HG03103 (cell line): ENCODE measurements at regions not wholly inside any gene's neighbourhood (a gene's known extent, or its start where the extent isn't known, plus 50 kb on each side); places are given as distances from the start of the nearest gene placed in this dataset.

Source experiments
- ATAC-seq: cut with Tn5 transposase; IDR thresholded peaks from one replicate; pipeline ENCODE4 v1.9.1; 2021; ENCODE audit warnings: low read depth; ENCODE audit not compliant: unreplicated experiment

DNA sequence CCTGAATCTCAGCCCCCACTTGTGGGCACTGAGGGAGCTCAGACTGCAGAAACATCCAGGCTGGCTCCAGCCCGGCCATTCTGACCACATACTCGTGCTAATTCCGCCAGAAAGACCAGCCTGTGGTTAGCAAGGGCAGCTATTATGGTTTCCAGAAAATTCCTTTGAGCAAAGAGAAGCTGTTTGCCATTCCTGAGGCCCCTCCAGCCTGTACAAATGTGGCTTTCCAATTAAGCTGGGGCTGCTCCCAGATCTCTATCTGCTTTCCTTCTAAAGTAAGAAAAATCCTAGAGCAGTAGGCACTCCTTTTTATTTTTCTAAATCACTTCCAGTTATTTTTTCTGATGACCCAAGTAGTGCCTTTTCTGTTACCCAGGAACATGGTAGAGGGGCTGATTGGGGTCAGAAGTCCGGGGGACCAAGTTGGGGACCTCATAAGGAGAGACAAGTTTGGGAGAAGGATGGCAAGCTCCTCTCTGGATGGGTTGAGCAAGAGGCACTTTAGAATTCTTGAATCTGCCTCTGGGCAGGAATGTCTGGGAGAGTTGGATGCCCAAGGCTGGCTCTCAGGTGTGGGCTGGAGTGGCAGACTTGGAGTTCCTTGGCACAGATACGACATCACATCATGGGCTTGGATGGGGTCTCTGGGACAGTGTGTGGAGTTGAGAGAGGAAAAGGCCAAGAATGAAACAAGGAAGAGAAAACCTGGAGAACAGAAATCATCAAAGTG lies 83.3 kb upstream of the TNRC6C start:
- no peak for ATAC-seq

- ATAC-seq: no peak
Measured at GRCh38 chr17:77875881-77876509, 82.5 kb upstream of the TNRC6C start.

GRCh38 chr17:77877036-77877435 lies 81.5 kb upstream of the TNRC6C start:
- no peak for ATAC-seq

DNA sequence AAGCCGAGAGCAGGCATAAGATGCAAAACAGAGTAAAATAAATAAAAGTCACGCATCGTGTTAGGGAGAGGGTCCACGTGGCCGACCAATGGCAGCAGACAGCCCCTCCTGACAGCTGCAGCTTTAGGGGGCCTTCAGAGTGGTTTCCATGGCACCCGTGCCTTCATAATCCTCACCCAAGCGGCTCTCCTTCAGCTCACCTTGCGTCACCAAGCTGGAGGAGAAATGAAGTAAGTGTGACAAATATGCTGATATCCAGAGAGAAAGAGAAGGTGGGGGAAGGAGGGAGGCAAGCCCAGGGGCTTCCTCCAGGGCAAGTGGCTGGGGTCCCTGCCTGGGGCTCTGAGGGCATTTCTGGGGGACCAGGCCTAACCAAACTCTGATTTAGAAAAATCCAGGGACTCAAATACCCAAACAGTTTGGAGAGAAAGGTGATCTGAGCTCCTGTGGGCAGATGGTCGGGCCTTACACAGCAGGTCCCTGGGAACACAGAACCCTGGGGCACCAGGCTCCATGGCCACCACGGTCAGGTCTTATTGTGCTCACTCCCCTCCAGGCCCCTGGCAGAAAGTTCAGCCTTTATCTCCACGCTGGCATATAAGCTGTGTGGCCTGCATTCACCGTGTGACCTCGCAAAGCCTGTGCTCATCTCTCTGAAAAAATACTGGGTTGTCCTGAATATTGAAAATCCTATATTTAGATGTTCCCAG lies 80.7 kb upstream of the TNRC6C start:
- no peak for ATAC-seq

- ATAC-seq: no peak
Measured at GRCh38 chr17:77879226-77879895, 79.1 kb upstream of the TNRC6C start.

GRCh38 chr17:77879896-77880280 lies 78.6 kb upstream of the TNRC6C start:
- no peak for ATAC-seq

- ATAC-seq: no peak
Measured at GRCh38 chr17:77880711-77881450, 77.6 kb upstream of the TNRC6C start.

- peak; percentile 83 for ATAC-seq
Measured at GRCh38 chr17:77881545-77881944, 77.0 kb upstream of the TNRC6C start.

- no peak for ATAC-seq
Measured at GRCh38 chr17:77882040-77882439, 76.5 kb upstream of the TNRC6C start.

- ATAC-seq: no peak
Measured at GRCh38 chr17:77882481-77883212, 75.9 kb upstream of the TNRC6C start.

- ATAC-seq: no peak
Measured at GRCh38 chr17:77883213-77883650, 75.3 kb upstream of the TNRC6C start.

GRCh38 chr17:77884019-77884418 lies 74.5 kb upstream of the TNRC6C start:
- no peak for ATAC-seq

- no peak for ATAC-seq
Measured at GRCh38 chr17:77884967-77885641, 73.4 kb upstream of the TNRC6C start.

DNA sequence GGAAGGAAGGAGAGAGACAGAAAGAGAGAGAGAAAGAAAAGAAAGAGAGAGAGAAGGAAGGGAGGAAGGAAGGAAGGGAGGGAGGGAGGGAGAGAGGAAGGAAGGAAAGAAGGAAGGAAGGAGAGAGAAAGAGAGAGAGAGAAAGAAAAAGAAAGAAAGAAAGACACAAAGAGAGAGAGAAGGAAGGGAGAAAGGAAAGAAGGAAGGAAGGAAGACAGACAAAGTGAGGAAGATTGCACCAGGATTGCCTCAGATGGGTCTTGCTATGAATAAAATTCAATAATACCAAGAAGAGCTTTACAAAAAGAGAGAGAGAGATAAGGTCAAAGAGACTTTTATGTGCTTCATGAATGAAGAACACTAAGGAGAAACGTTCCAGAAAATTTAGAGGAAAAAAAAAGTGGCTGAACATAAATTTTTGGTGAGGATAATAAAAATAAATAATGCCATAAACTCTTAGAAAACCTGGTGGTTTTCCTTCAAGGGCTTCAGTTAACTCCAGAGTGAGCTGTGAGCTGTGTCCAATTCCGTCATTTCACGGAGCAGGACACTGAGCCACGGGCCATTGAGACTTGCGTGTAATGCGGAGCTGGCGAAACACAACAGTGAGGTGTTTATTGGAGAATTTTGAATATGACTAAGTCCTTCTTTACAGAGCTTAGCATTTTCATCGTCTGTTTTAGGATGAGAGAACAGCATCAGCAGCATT lies 72.7 kb upstream of the TNRC6C start:
- no peak for ATAC-seq

DNA sequence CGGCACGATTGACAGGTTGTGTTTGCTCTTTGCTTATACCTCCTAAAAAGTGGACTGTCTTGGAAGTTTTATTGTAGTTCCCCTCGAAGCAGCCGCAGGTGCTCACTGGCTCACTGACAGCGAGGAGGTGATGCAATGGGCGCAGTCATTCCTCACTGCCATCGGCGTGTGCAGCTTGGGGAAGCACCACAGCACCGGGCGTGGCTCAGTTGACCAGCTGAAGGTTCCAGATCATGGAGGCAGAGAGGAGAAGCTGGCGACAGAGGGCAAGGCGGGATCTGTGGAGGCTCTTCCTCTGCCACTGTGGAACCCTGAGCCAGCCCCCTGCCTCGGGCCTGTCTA lies 72.1 kb upstream of the TNRC6C start:
- no peak for ATAC-seq

DNA sequence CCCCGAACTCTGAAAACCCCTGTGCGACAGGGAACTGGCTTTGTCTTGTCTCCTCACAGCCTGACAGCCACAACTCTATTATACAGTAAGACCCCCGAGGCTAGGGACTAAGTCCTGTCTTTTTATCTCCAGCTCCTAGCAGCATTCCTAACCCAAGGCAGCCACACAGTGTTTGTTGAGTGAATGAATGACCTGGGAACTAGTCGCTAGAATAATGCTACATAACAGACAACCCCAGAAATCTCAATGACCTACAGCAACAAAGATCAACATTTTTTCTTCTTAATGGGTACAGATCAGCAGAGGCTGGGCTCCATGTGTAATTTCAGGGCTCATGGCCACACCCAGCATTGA lies 71.4 kb upstream of the TNRC6C start:
- ATAC-seq: no peak

GRCh38 chr17:77887464-77888241 lies 70.8 kb upstream of the TNRC6C start:
- ATAC-seq: no peak
